HG03571 (cell line): ENCODE measurements at regions not wholly inside any gene's neighbourhood (a gene's known extent, or its start where the extent isn't known, plus 50 kb on each side); places are given as distances from the start of the nearest gene placed in this dataset.
"Not testable (repeated sequence)": the region's sequence is repeated elsewhere in the genome, so short reads cannot be mapped to it uniquely, and the experiment has no call there.

ENCODE experiments used
- ATAC-seq: cut with Tn5 transposase; IDR thresholded peaks from one replicate; pipeline ENCODE4 v1.9.1; 2021; ENCODE audit not compliant: unreplicated experiment

GRCh38 chr9:81371824-81372223 is 317.5 kb downstream of the TLE1 start:
- no peak for ATAC-seq

GRCh38 chr9:81370650-81371049 is 318.7 kb downstream of the TLE1 start:
- ATAC-seq, result no peak

DNA sequence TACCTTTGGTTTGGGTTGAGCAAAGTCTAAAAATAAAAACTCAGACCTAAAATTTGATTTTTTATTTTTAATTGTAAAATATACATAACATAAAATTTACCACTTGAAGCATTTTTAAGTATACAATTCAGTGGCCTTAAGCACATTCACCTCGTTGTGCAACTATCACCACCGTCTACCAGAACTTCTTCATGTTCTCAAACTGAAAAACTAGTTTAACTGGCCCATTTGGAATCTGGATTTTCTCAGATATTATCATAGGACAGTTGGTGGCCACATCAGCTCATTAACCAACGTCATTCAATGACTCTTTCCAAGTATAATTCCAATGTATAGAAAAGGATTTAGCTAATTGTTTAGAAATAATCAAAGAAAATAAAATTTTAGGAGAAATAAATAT is 319.3 kb downstream of the TLE1 start:
- no peak for ATAC-seq

DNA sequence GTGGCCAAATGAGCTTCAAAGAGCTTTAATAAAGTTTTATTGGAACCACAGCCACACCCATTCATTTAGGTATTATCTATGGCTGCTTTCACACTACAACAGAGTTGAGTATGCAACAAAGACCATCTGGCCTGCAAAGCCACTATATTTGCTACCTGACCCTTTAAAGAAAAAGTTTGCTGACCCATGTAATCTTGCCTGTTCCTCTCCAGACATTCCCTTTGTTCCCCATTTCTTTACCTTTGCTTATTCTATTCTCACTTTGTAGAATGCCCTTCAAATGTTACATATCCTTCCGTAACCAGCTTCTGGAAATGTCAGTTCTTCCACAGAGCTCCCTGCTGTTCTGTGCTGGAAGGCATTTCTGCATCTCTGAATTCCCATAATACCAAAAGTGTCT is 320.2 kb downstream of the TLE1 start:
- ATAC-seq, result no peak

DNA sequence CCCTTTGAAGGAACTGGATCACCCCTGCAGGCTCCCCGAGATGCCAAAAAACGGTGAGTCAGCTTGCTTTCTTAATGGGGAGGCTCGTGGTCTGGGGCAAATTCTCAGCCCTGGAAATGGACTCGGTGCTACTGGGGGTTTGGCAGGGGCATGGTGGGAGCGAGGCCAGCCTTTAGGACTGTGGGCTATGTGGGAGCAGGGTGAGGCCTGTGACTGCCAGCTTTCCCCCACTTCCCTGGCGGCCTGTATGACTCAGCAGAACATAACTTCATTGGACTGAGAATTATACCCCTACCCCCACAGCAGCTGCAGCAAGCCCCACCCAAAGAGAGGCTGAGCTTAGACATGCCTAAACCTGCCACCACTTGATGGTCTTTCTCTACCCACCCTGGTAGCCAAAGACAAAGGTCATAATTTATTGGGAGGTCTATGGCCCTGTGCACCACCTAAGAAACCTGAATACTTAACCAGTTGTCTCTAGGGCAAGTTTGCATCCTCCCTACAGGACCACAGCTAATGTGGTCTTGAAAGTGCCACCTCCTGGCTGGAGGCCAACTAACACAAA is 325.3 kb downstream of the TLE1 start:
- ATAC-seq, result no peak

- ATAC-seq, result no peak
These were observed 328.1 kb downstream of the TLE1 start for GRCh38 chr9:81361296-81361695.

- no peak for ATAC-seq
These were observed 338.2 kb downstream of the TLE1 start for GRCh38 chr9:81351166-81351565.

- ATAC-seq, result no peak
These were observed 345.0 kb downstream of the TLE1 start for GRCh38 chr9:81344366-81344765.

DNA sequence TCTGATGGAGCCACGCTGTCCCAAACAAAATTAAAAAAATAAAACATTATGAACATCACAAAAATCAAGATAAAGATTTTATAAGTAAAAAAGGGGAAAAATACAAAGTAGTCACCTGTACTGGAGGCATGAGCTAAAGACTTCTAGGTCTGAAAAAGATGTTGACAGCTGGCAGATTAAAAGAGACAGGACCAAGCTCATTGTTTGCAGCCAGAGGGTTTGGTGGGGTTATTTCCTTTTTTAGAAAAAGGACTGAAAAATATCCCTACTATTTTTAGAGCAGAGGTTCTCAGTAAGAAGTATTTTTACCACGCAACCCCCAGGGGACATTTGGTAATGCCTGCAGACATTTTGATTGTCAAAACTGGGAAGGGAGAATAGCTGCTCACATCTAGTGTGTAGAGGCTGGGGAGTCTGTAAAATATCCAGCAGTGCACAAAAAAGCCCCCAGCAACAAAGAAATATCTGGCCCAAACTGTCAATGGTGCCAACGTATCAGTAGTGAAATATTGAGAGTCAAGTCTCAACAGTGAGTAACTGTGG is 353.4 kb downstream of the TLE1 start:
- no peak for ATAC-seq

GRCh38 chr9:81321551-81321950 is 367.8 kb downstream of the TLE1 start:
- ATAC-seq, result no peak

GRCh38 chr9:81320909-81321482 is 368.4 kb downstream of the TLE1 start:
- no peak for ATAC-seq

GRCh38 chr9:81318571-81318970 is 370.8 kb downstream of the TLE1 start:
- ATAC-seq, result no peak

DNA sequence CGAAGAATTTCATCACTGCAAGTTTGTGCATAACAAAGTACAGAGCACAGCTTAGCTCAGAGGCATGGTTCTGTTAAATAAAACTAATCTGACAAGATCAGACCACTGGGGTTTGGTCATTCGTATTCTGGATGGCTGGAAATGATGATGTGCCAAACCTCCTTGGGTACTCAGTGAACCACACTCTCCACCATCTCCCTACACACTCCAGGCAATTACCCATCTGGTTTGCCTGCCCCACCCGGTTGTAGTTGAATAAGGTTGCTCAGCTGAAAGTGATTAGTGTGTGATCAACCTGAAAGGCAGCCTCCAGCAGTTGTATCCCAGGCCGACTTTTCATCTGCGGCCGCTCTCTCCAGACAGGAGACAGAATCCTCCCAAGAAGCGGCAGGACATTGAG is 371.4 kb downstream of the TLE1 start:
- ATAC-seq, result no peak

- no peak for ATAC-seq
These were observed 372.1 kb downstream of the TLE1 start for GRCh38 chr9:81317223-81317622.

DNA sequence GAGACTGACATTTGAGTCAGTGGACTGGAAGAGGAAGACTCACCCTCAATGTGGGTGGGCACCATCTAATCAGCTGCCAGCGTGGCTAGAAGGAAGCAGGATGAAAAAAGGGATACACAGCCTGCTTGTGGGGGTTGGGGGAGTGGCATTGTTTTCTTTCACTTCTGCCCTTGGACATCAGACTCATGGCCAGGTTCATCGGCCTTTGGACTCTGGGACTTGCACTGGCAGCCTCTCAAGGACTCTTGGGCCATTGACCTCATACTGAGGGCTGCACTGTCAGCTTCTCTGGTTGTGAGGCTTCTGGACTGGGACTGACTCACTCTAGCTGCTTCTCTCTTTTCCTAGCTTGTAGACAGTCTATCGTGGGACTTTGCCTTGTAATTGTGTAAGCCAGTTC is 374.9 kb downstream of the TLE1 start:
- no peak for ATAC-seq

- no peak for ATAC-seq
These were observed 375.5 kb downstream of the TLE1 start for GRCh38 chr9:81313877-81314276.

- ATAC-seq, result no peak
These were observed 377.0 kb downstream of the TLE1 start for GRCh38 chr9:81312346-81312745.

DNA sequence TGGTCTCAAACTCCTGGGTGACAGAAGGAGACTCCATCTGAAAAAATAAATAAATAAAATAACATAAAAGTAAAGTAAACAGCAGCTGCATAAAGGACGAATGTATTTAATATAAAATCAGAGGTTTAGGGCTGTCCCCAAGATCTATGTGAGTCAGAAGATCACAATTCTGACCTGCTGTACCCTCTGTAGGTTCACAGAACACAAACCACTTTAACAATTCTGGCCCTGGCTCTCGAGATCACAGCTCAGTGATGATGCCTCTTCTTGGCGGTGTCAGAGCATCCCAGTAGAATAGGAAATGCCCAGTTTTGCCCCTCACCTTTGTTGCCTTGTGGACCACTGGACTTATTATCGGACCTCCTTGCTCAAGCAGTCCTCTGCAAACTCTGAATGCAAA is 380.9 kb downstream of the TLE1 start:
- ATAC-seq, result no peak

GRCh38 chr9:81307791-81308190 is 381.6 kb downstream of the TLE1 start:
- not testable (repeated sequence) for ATAC-seq

- ATAC-seq, result no peak
These were observed 383.7 kb downstream of the TLE1 start for GRCh38 chr9:81305561-81306182.

DNA sequence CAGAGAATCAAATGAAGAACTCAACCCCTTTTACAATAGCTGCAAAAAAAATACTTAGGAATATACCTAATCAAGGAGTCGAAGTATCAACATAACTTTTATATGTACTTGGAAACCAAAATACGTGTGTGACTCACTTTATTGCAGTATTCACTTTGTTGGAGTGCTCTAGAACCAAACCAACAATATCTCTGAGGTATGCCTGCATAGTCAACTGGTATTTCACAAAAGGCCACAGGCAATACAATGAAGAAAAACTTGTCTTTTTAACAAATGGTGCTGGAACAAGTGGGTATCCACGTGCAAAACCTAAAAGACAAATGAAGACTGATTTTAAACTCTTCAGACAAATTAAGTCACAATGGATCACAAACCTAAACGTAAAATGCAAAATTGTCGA is 385.7 kb downstream of the TLE1 start:
- ATAC-seq, result no peak

DNA sequence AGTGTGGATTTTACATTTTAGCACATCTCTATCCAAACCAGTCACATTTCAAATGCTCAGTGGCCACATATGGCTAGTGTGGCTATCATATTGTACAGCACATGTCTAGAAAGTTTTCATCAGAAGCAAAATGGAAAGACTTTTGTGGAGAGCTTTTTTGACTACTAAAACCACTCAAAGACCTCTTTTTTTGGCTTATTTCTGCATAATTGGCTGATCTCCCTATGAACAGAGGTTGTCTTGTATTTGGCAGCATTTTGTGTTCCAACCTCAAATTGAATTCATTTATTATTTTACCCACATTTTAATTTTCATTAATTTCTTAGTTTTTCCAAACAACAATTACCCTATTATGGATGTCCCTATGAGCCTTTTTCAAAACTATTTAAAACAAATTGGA is 395.7 kb downstream of the TLE1 start:
- ATAC-seq, result no peak
